ENCODE measurements at regions not wholly inside any gene's neighbourhood (a gene's known extent, or its start where the extent isn't known, plus 50 kb on each side); places are given as distances from the start of the nearest gene placed in this dataset.
"Not testable (repeated sequence)": the region's sequence is repeated elsewhere in the genome, so short reads cannot be mapped to it uniquely, and the experiment has no call there.

- intact Hi-C loops (cut with DNase I; ENCODE audit: low total_unique reads) = loop anchor here (10.0 kb wide), 1 partner anchor 64 kb away; no protein-coding TSS in a partner anchor
- Histone ChIP-seq H3K27ac (no peak overlapping the region), H3K36me3 (no peaks in the 10 kb centered on the region), H3K9me3 (no peaks in the 10 kb centered on the region), H3K4me1 (no peaks in the 10 kb centered on the region), H3K4me3 (no peak overlapping the region), H3K27me3 (no peaks in the 10 kb centered on the region)
- TF ChIP-seq EP300 (IDR thresholded peaks at IDR 0.05) = no peak
- no peak for TF ChIP-seq POLR2AphosphoS5 (IDR thresholded peaks at IDR 0.05)
- no peak for TF ChIP-seq POLR2A (IDR thresholded peaks at IDR 0.05)
- TF ChIP-seq CTCF (IDR thresholded peaks at IDR 0.05) = no peak
- DNase-seq = no peak
- WGBS, 5 donors = 79 to 91% (median 85%) methylated on average over 4 of the region's 4 CpGs
These were observed 91.8 kb upstream of the MTAP start for GRCh38 chr9:21710548-21711191.

GRCh38 chr9:21711504-21711903, 90.9 kb upstream of the MTAP start:
- H3K4me3 ChIP-seq = no peak overlapping the region
- H3K9me3 ChIP-seq = no peaks in the 10 kb centered on the region
- WGBS, 5 donors = 50 to 79% (median 54%) methylated on average over 2 of the region's 2 CpGs
- no peak overlapping the region for H3K27ac ChIP-seq
- no peaks in the 10 kb centered on the region for H3K4me1 ChIP-seq
- DNase-seq = no peak
- TF ChIP-seq POLR2A (IDR thresholded peaks at IDR 0.05) (no peak), CTCF (IDR thresholded peaks at IDR 0.05) (no peak), POLR2AphosphoS5 (IDR thresholded peaks at IDR 0.05) (no peak), EP300 (IDR thresholded peaks at IDR 0.05) (no peak)
- H3K27me3 ChIP-seq = no peaks in the 10 kb centered on the region
- H3K36me3 ChIP-seq = no peaks in the 10 kb centered on the region
- intact Hi-C loops (cut with DNase I; ENCODE audit: low total_unique reads) = loop anchor here (10.0 kb wide), 1 partner anchor 63 kb away; no protein-coding TSS in a partner anchor

GRCh38 chr9:21715408-21715807, 87.0 kb upstream of the MTAP start:
- no peak for DNase-seq
- TF ChIP-seq POLR2AphosphoS5 (IDR thresholded peaks at IDR 0.05) = no peak
- TF ChIP-seq EP300 (IDR thresholded peaks at IDR 0.05) = no peak
- no peak for TF ChIP-seq CTCF (IDR thresholded peaks at IDR 0.05)
- no peak for TF ChIP-seq POLR2A (IDR thresholded peaks at IDR 0.05)
- Histone ChIP-seq H3K4me1 (no peaks in the 10 kb centered on the region), H3K27me3 (no peaks in the 10 kb centered on the region), H3K4me3 (no peak overlapping the region), H3K9me3 (no peaks in the 10 kb centered on the region), H3K27ac (no peak overlapping the region), H3K36me3 (no peaks in the 10 kb centered on the region)
- intact Hi-C loops (cut with DNase I; ENCODE audit: low total_unique reads) = loop anchor here (10.0 kb wide), 1 partner anchor 59 kb away; no protein-coding TSS in a partner anchor
- WGBS, 5 donors = 30 to 53% (median 39%) methylated on average over 1 of the region's 1 CpG

- intact Hi-C loops (cut with DNase I; ENCODE audit: low total_unique reads) = no loop called here
- TF ChIP-seq CTCF (IDR thresholded peaks at IDR 0.05) = no peak
- no peak for TF ChIP-seq POLR2AphosphoS5 (IDR thresholded peaks at IDR 0.05)
- no peak for TF ChIP-seq EP300 (IDR thresholded peaks at IDR 0.05)
- TF ChIP-seq POLR2A (IDR thresholded peaks at IDR 0.05) = no peak
- no peaks in the 10 kb centered on the region for H3K9me3 ChIP-seq
- H3K36me3 ChIP-seq = no peaks in the 10 kb centered on the region
- no peak overlapping the region for H3K4me3 ChIP-seq
- peaks cover 0 to 7% (median 0%) of the 10 kb centered on the region in 3 donors for H3K27me3 ChIP-seq
- no peaks in the 10 kb centered on the region for H3K4me1 ChIP-seq
- no peak for DNase-seq
- H3K27ac ChIP-seq = no peak overlapping the region
- WGBS, 5 donors = 72 to 87% (median 81%) methylated on average over 5 of the region's 5 CpGs
These were observed 81.7 kb upstream of the MTAP start for GRCh38 chr9:21720758-21721157.

- WGBS, 5 donors = 83 to 91% (median 87%) methylated on average over 9 of the region's 9 CpGs
- H3K27ac ChIP-seq; H3K36me3 ChIP-seq; H3K9me3 ChIP-seq; H3K27me3 ChIP-seq; H3K4me1 ChIP-seq; intact Hi-C loops (cut with DNase I; ENCODE audit: low total_unique reads); H3K4me3 ChIP-seq; DNase-seq: not testable (repeated sequence)
These were observed 75.0 kb upstream of the MTAP start for GRCh38 chr9:21727411-21727810.

Measured in stomach (tissue), 8 donors.